MM.1S (cell line): ENCODE measurements at regions not wholly inside any gene's neighbourhood (a gene's known extent, or its start where the extent isn't known, plus 50 kb on each side); places are given as distances from the start of the nearest gene placed in this dataset.
"Not testable (repeated sequence)": the region's sequence is repeated elsewhere in the genome, so short reads cannot be mapped to it uniquely, and the experiment has no call there.

ENCODE experiments used
- DNase-seq: peaks from one replicate; pipeline ENCODE4 v3.0.0-alpha.2; 2015
- H2AFZ ChIP-seq: fragments of 300-600 bp; sonication (generic); 2 replicates; pipeline ENCODE4 v1.6.0; 2016; ENCODE audit warnings: antibody characterized with exemption, low read length
- H3F3A ChIP-seq: fragments of 300-600 bp; sonication (generic); 2 replicates; pipeline ENCODE4 v1.6.1; 2016; ENCODE audit warnings: mild to moderate bottlenecking, antibody characterized with exemption, low read length, moderate library complexity, mixed read lengths; ENCODE audit not compliant: insufficient read depth
- H3K27ac ChIP-seq: fragments of 300-600 bp; sonication (generic); 2 replicates; pipeline ENCODE4 v1.5.1; 2016; ENCODE audit warnings: mild to moderate bottlenecking, low read length
- H3K27me3 ChIP-seq: fragments of 300-600 bp; sonication (generic); replicated peaks from 2 replicates; pipeline ENCODE4 v1.6.0; 2016; ENCODE audit warnings: low read length; ENCODE audit not compliant: insufficient read depth
- H3K36me3 ChIP-seq: fragments of 300-600 bp; sonication (generic); replicated peaks from 2 replicates; pipeline ENCODE4 v1.6.1; 2016; ENCODE audit warnings: mild to moderate bottlenecking, low read length, mixed read lengths; ENCODE audit not compliant: insufficient read depth
- H3K4me1 ChIP-seq: fragments of 300-600 bp; sonication (generic); 2 replicates; pipeline ENCODE4 v1.6.1; 2016; ENCODE audit warnings: low read length, mixed read lengths
- H3K4me2 ChIP-seq: fragments of 300-600 bp; sonication (generic); 2 replicates; pipeline ENCODE4 v1.6.0; 2016; ENCODE audit warnings: low read depth, low read length
- H3K4me3 ChIP-seq: fragments of 300-600 bp; sonication (generic); 2 replicates; pipeline ENCODE4 v1.5.1; 2016; ENCODE audit warnings: low read length, mixed read lengths
- H3K79me2 ChIP-seq: fragments of 300-600 bp; sonication (generic); 2 replicates; pipeline ENCODE4 v1.6.1; 2016; ENCODE audit warnings: mixed run types, low read length, mixed read lengths
- H3K9ac ChIP-seq: fragments of 300-600 bp; sonication (generic); 2 replicates; pipeline ENCODE4 v1.6.1; 2016; ENCODE audit warnings: low read length, mixed read lengths
- H3K9me2 ChIP-seq: fragments of 300-600 bp; sonication (generic); replicated peaks from 2 replicates; pipeline ENCODE4 v1.6.1; 2016; ENCODE audit warnings: mild to moderate bottlenecking, low read length, mixed read lengths; ENCODE audit not compliant: insufficient read depth
- H3K9me3 ChIP-seq: fragments of 300-600 bp; sonication (generic); replicated peaks from 2 replicates; pipeline ENCODE4 v1.6.1; 2016; ENCODE audit warnings: mild to moderate bottlenecking, low read length, mixed read lengths; ENCODE audit not compliant: insufficient read depth
- H4K20me1 ChIP-seq: fragments of 300-600 bp; sonication (generic); 2 replicates; pipeline ENCODE4 v1.6.1; 2016; ENCODE audit warnings: mild to moderate bottlenecking, low read length, moderate library complexity, mixed read lengths; ENCODE audit not compliant: insufficient read depth
- EZH2 ChIP-seq: fragments of 300-600 bp; sonication (generic); optimal IDR thresholded peaks from 2 replicates; pipeline ENCODE3; 2017; ENCODE audit warnings: low read depth, mild to moderate bottlenecking, antibody characterized with exemption, low read length, mixed read lengths
- EZH2phosphoT487 ChIP-seq: fragments of 300-600 bp; sonication (generic); IDR thresholded peaks from 2 replicates; pipeline ENCODE4 v1.6.1; 2018; ENCODE audit warnings: antibody characterized with exemption, low read length
- TF ChIP-seq, protein P1 (sequence below): fragments of 300-600 bp; sonication (generic); IDR thresholded peaks from 2 replicates; pipeline ENCODE4 v1.5.1; 2016; ENCODE audit warnings: antibody characterized with exemption, low read length, mixed read lengths

DNA sequence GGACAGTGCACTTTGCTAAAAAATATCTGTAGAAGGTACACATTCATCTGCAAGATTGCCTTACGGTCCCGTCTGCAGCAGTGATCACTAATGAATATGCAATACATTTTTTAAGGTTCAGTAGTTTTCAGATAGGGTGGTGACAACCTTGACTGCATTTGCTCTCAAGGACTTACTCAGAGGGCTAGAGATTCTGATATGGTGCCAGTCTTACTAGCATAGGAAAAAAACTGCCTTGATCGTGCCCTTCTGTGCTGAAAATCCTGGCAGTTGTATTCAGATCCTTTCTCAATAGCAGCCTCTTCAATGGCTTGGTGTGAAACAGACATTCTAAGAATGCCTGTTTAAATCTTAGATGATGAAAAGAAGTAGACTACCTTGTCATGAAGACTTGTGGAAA, 411.9 kb upstream of the CCDC54 start:
- Histone ChIP-seq H3K9me2 (no peaks in the 10 kb centered on the region), H3K79me2 (no peaks in the 10 kb centered on the region), H3K9me3 (no peaks in the 10 kb centered on the region), H3F3A (no peaks in the 10 kb centered on the region), H3K9ac (no peak overlapping the region), H3K4me3 (no peak overlapping the region), H4K20me1 (no peaks in the 10 kb centered on the region), H3K27me3 (no peaks in the 10 kb centered on the region), H3K36me3 (no peaks in the 10 kb centered on the region), H2AFZ (no peak overlapping the region), H3K4me2 (no peak overlapping the region), H3K27ac (no peak overlapping the region), H3K4me1 (no peaks in the 10 kb centered on the region)
- DNase-seq = no peak
- TF ChIP-seq EZH2 = no peak

DNA sequence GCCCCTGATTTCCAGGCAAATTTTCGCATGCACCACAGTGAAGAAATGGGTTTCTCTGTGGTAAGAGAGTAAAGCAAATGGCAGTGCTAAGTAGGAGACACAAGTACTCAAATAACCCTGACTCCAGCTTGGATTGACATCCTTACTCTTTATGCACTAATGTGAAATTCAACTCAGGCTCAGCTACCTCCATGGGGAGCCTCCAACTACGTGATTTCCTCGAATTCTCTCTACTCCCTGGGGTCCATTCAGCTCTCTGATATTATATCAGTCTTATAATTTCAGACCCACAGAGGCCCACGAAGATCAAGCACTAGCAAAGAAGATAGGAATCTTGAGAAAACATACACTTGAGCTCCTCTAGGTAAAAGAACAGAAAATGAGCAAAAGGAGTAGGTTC, 407.6 kb upstream of the CCDC54 start:
- no peaks in the 10 kb centered on the region for H3K9me2 ChIP-seq
- H3K4me2 ChIP-seq = no peak overlapping the region
- TF ChIP-seq EZH2 (no peak), EZH2phosphoT487 (no peak)
- TF ChIP-seq, protein P1, sequence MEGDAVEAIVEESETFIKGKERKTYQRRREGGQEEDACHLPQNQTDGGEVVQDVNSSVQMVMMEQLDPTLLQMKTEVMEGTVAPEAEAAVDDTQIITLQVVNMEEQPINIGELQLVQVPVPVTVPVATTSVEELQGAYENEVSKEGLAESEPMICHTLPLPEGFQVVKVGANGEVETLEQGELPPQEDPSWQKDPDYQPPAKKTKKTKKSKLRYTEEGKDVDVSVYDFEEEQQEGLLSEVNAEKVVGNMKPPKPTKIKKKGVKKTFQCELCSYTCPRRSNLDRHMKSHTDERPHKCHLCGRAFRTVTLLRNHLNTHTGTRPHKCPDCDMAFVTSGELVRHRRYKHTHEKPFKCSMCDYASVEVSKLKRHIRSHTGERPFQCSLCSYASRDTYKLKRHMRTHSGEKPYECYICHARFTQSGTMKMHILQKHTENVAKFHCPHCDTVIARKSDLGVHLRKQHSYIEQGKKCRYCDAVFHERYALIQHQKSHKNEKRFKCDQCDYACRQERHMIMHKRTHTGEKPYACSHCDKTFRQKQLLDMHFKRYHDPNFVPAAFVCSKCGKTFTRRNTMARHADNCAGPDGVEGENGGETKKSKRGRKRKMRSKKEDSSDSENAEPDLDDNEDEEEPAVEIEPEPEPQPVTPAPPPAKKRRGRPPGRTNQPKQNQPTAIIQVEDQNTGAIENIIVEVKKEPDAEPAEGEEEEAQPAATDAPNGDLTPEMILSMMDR = no peak
- H3K79me2 ChIP-seq = no peaks in the 10 kb centered on the region
- H4K20me1 ChIP-seq = no peaks in the 10 kb centered on the region
- no peaks in the 10 kb centered on the region for H3K4me1 ChIP-seq
- H2AFZ ChIP-seq = no peak overlapping the region
- no peaks in the 10 kb centered on the region for H3K9me3 ChIP-seq
- H3K27me3 ChIP-seq = no peaks in the 10 kb centered on the region
- H3K9ac ChIP-seq = no peak overlapping the region
- H3K36me3 ChIP-seq = no peaks in the 10 kb centered on the region
- no peak for DNase-seq
- no peak overlapping the region for H3K27ac ChIP-seq
- no peaks in the 10 kb centered on the region for H3F3A ChIP-seq
- H3K4me3 ChIP-seq = no peak overlapping the region

DNA sequence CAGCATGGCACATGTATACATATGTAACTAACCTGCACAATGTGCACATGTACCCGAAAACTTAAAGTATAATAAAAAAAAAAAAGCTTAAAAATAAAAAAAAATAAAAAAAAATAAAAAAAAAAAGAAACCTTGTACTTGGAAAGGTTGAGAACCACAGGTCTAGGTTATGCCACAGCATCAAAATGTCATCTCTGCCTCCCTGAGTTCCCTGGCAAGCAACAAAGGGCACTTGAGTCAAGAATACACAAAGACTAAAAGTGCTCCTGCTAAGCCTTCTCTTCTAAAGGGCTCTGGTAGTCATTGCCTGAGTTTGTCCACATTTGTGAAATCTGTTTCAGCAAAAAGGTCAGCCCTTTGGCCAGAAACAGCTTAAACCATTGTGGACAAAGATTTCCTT, 395.8 kb upstream of the CCDC54 start:
- no peaks in the 10 kb centered on the region for H3K9me3 ChIP-seq
- no peaks in the 10 kb centered on the region for H3K36me3 ChIP-seq
- H4K20me1 ChIP-seq = no peaks in the 10 kb centered on the region
- H3F3A ChIP-seq = no peaks in the 10 kb centered on the region
- no peak for TF ChIP-seq EZH2
- H3K4me3 ChIP-seq = no peak overlapping the region
- no peaks in the 10 kb centered on the region for H3K9me2 ChIP-seq
- H3K27me3 ChIP-seq = no peaks in the 10 kb centered on the region
- no peak overlapping the region for H3K9ac ChIP-seq
- no peak for DNase-seq
- no peaks in the 10 kb centered on the region for H3K4me1 ChIP-seq
- no peaks in the 10 kb centered on the region for H3K79me2 ChIP-seq
- H3K4me2 ChIP-seq = no peak overlapping the region
- H2AFZ ChIP-seq = no peak overlapping the region
- H3K27ac ChIP-seq = no peak overlapping the region

DNA sequence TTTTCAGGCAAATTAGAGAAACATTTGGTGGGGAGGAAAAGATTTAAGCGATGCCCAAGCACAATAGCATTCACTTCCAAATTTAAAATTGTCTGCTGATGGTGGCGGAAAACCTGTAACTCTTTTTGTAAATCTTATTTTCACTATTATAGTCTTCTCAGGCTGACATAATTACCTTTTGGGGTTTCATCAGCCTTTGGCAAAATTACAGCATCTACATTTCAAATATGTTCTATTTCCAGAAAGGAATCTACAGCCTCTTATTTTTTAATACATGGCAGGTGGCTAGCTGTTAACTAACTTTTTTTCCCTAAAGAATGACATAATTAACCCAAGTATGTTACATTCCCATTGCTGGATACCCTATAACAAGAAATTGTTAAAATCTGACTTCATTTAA, 391.5 kb upstream of the CCDC54 start:
- Histone ChIP-seq H3K27me3 (no peaks in the 10 kb centered on the region), H3K79me2 (no peaks in the 10 kb centered on the region), H3K9me2 (no peaks in the 10 kb centered on the region), H2AFZ (no peak overlapping the region), H3K4me2 (no peak overlapping the region), H3K9ac (no peak overlapping the region), H3K36me3 (no peaks in the 10 kb centered on the region), H3K9me3 (no peaks in the 10 kb centered on the region), H3F3A (no peaks in the 10 kb centered on the region), H3K4me3 (no peak overlapping the region), H3K27ac (no peak overlapping the region), H3K4me1 (no peaks in the 10 kb centered on the region), H4K20me1 (no peaks in the 10 kb centered on the region)
- no peak for DNase-seq
- TF ChIP-seq EZH2 (no peak), EZH2phosphoT487 (no peak)
- TF ChIP-seq, protein P1 = no peak

DNA sequence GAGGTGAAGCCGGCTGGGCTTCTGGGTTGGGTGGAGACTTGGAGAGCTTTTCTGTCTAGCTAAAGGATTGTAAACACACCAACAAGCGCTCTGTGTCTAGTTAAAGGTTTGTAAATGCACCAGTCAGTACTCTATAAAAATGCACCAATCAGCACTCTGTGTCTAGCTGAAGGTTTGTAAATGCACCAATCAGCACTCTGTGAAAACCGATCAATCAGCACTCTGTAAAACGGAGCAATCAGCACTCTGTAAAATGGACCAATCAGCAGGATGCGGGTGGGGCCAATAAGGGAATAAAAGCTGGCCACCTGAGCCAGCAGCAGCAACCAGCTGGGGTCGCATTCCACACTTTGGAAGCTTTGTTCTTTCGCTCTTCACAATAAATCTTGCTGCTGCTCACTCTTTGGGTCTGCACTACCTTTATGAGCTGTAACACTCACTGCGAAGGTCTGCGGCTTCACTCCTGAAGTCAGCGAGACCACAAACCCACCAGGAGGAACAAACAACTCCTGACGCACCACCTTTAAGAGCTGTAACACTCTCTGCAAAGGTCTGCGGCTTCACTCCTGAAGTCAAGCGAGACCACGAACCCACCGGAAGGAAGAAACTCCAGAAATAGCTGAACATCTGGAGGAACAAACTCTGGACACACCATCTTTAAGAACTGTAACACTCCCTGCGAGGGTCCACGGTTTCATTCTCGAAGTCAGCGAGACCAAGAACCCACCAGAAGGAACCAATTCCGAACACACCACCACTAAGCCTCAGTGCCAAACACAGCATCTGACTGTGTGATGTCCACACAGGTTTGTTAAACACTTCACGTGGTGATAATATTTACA, 378.2 kb upstream of the CCDC54 start:
- H4K20me1 ChIP-seq, H3K27me3 ChIP-seq, H3K4me1 ChIP-seq, H3K4me3 ChIP-seq, H2AFZ ChIP-seq, H3K79me2 ChIP-seq, H3K9me3 ChIP-seq, H3F3A ChIP-seq, H3K27ac ChIP-seq, H3K9me2 ChIP-seq, H3K9ac ChIP-seq, H3K36me3 ChIP-seq, H3K4me2 ChIP-seq, DNase-seq: not testable (repeated sequence)
